ENCODE measurements at regions not wholly inside any gene's neighbourhood (a gene's known extent, or its start where the extent isn't known, plus 50 kb on each side); places are given as distances from the start of the nearest gene placed in this dataset.

GRCh38 chr20:52019313-52019712, 172.3 kb downstream of the ZFP64 start:
- ATAC-seq: no peak
- TF ChIP-seq ESRRG (CRISPR knock-in tag; IDR thresholded peaks at IDR 0.05): no peak

GRCh38 chr20:52017669-52018317, 173.8 kb downstream of the ZFP64 start:
- no peak for ATAC-seq
- TF ChIP-seq TCF4 (CRISPR knock-in tag; IDR thresholded peaks at IDR 0.05; ENCODE audit: borderline replicate concordance): no peak
- no peak for TF ChIP-seq PPARA (CRISPR knock-in tag; IDR thresholded peaks at IDR 0.05; ENCODE audit: borderline replicate concordance)
- TF ChIP-seq RARB (CRISPR knock-in tag; IDR thresholded peaks at IDR 0.05): no peak
- no peak for TF ChIP-seq PATZ1 (CRISPR knock-in tag; IDR thresholded peaks at IDR 0.05; ENCODE audit: borderline replicate concordance)
- TF ChIP-seq CSRNP3 (CRISPR knock-in tag; IDR thresholded peaks at IDR 0.05): no peak
- no peak for TF ChIP-seq CSDC2 (CRISPR knock-in tag; IDR thresholded peaks at IDR 0.05)
- TF ChIP-seq ZNF70 (CRISPR knock-in tag; IDR thresholded peaks at IDR 0.05): no peak
- TF ChIP-seq ZC3H10 (CRISPR knock-in tag; IDR thresholded peaks at IDR 0.05): no peak
- TF ChIP-seq ZFP30 (CRISPR knock-in tag; IDR thresholded peaks at IDR 0.05): no peak
- no peak for TF ChIP-seq SNAI2 (CRISPR knock-in tag; IDR thresholded peaks at IDR 0.05)
- TF ChIP-seq GLIS3 (CRISPR knock-in tag; IDR thresholded peaks at IDR 0.05): no peak
- no peak for TF ChIP-seq ESRRG (CRISPR knock-in tag; IDR thresholded peaks at IDR 0.05)
- TF ChIP-seq ZNF8 (CRISPR knock-in tag; IDR thresholded peaks at IDR 0.05): no peak
- no peak for TF ChIP-seq ZNF565 (CRISPR knock-in tag; conservative IDR thresholded peaks at IDR 0.05; ENCODE audit: low read depth)
- no peak for TF ChIP-seq OSR1 (CRISPR knock-in tag; IDR thresholded peaks at IDR 0.05)
- TF ChIP-seq TOX (CRISPR knock-in tag; IDR thresholded peaks at IDR 0.05; ENCODE audit: borderline replicate concordance): no peak
- no peak for TF ChIP-seq ISL1 (CRISPR knock-in tag; IDR thresholded peaks at IDR 0.05)
- no peak for TF ChIP-seq CREB5 (CRISPR knock-in tag; IDR thresholded peaks at IDR 0.05; ENCODE audit: low read depth)

GRCh38 chr20:52016022-52016421, 175.6 kb downstream of the ZFP64 start:
- no peak for ATAC-seq
- TF ChIP-seq OSR1 (CRISPR knock-in tag; IDR thresholded peaks at IDR 0.05) (no peak), SNAI2 (CRISPR knock-in tag; IDR thresholded peaks at IDR 0.05) (no peak), PPARA (CRISPR knock-in tag; IDR thresholded peaks at IDR 0.05; ENCODE audit: borderline replicate concordance) (no peak), RARB (CRISPR knock-in tag; IDR thresholded peaks at IDR 0.05) (no peak), CSDC2 (CRISPR knock-in tag; IDR thresholded peaks at IDR 0.05) (no peak), ZNF70 (CRISPR knock-in tag; IDR thresholded peaks at IDR 0.05) (no peak), ZFP30 (CRISPR knock-in tag; IDR thresholded peaks at IDR 0.05) (no peak), ZC3H10 (CRISPR knock-in tag; IDR thresholded peaks at IDR 0.05) (no peak), PATZ1 (CRISPR knock-in tag; IDR thresholded peaks at IDR 0.05; ENCODE audit: borderline replicate concordance) (no peak), GLIS3 (CRISPR knock-in tag; IDR thresholded peaks at IDR 0.05) (no peak)

- TF ChIP-seq ZNF8 (CRISPR knock-in tag; IDR thresholded peaks at IDR 0.05) (no peak), OSR1 (CRISPR knock-in tag; IDR thresholded peaks at IDR 0.05) (no peak), GLIS3 (CRISPR knock-in tag; IDR thresholded peaks at IDR 0.05) (no peak), CSDC2 (CRISPR knock-in tag; IDR thresholded peaks at IDR 0.05) (no peak), ZFP3 (CRISPR knock-in tag; IDR thresholded peaks at IDR 0.05) (no peak)
- no peak for ATAC-seq
Measured at GRCh38 chr20:52015155-52015554, 176.4 kb downstream of the ZFP64 start.

- no peak for ATAC-seq
- no peak for TF ChIP-seq ZC3H10 (CRISPR knock-in tag; IDR thresholded peaks at IDR 0.05)
- TF ChIP-seq ISL1 (CRISPR knock-in tag; IDR thresholded peaks at IDR 0.05): no peak
- TF ChIP-seq ZNF8 (CRISPR knock-in tag; IDR thresholded peaks at IDR 0.05): no peak
- TF ChIP-seq OSR1 (CRISPR knock-in tag; IDR thresholded peaks at IDR 0.05): no peak
- TF ChIP-seq ESRRG (CRISPR knock-in tag; IDR thresholded peaks at IDR 0.05): no peak
- TF ChIP-seq BACH2 (CRISPR knock-in tag; IDR thresholded peaks at IDR 0.05; ENCODE audit: borderline replicate concordance): no peak
- no peak for TF ChIP-seq ARNTL (CRISPR knock-in tag; IDR thresholded peaks at IDR 0.05; ENCODE audit: borderline replicate concordance, low read depth)
- peak; percentile 44; the same call in 1 of the 2 replicates for TF ChIP-seq TCF4 (CRISPR knock-in tag; IDR thresholded peaks at IDR 0.05; ENCODE audit: borderline replicate concordance)
- TF ChIP-seq TSHZ2 (CRISPR knock-in tag; IDR thresholded peaks at IDR 0.05): peak; percentile 56; the same call in 1 of the 2 replicates
- no peak for TF ChIP-seq ZFP3 (CRISPR knock-in tag; IDR thresholded peaks at IDR 0.05)
- no peak for TF ChIP-seq PATZ1 (CRISPR knock-in tag; IDR thresholded peaks at IDR 0.05; ENCODE audit: borderline replicate concordance)
Measured at GRCh38 chr20:52012079-52012478, 179.5 kb downstream of the ZFP64 start.

Data from SK-N-SH treated with all-trans-retinoic acid at 6 μM for 48 hours (cell line).